IMR-90 (cell line): ENCODE measurements at regions not wholly inside any gene's neighbourhood (a gene's known extent, or its start where the extent isn't known, plus 50 kb on each side); places are given as distances from the start of the nearest gene placed in this dataset.

ENCODE experiments used
- CTCF ChIP-seq: conservative IDR thresholded peaks from 2 replicates; pipeline ENCODE4 v1.5.1; 2012; ENCODE audit warnings: mild to moderate bottlenecking, low read depth, low read length, improper control_type of control experiment
- RCOR1 ChIP-seq: IDR thresholded peaks from 2 replicates; pipeline ENCODE4 v1.6.1; 2012; ENCODE audit warnings: mild to moderate bottlenecking, low read length, improper control_type of control experiment; ENCODE audit not compliant: insufficient replicate concordance

GRCh38 chr5:167575330-167575729 lies 716.1 kb upstream of the WWC1 start:
- TF ChIP-seq CTCF (no peak), RCOR1 (no peak)
